Smooth muscle cell (in vitro differentiated cells): ENCODE measurements at regions not wholly inside any gene's neighbourhood (a gene's known extent, or its start where the extent isn't known, plus 50 kb on each side); places are given as distances from the start of the nearest gene placed in this dataset.

ENCODE experiments used
- DNase-seq: peaks from one replicate; lab custom pipeline; 2025; ENCODE audit not compliant: unreplicated experiment; lab: John Stamatoyannopoulos, UW
- H2AFZ ChIP-seq: fragments of 200-600 bp; sonication (generic); 2 replicates; pipeline ENCODE4 v1.6.0; 2016; ENCODE audit warnings: antibody characterized with exemption, low read depth, mild to moderate bottlenecking
- H3F3A ChIP-seq: fragments of 200-600 bp; sonication (generic); 2 replicates; pipeline ENCODE4 v1.6.0; 2017; ENCODE audit warnings: antibody characterized with exemption, low read depth
- H3K27ac ChIP-seq: fragments of 200-600 bp; sonication (generic); 2 replicates; pipeline ENCODE4 v1.5.1; 2016; ENCODE audit warnings: low read depth, mild to moderate bottlenecking
- H3K27me3 ChIP-seq: fragments of 200-600 bp; sonication (generic); 2 replicates; pipeline ENCODE4 v1.6.1; 2016; ENCODE audit warnings: low read depth, mild to moderate bottlenecking
- H3K36me3 ChIP-seq: fragments of 200-600 bp; sonication (generic); 2 replicates; pipeline ENCODE4 v1.5.1; 2016; ENCODE audit warnings: low read depth
- H3K4me1 ChIP-seq: fragments of 200-600 bp; sonication (generic); 2 replicates; pipeline ENCODE4 v1.5.1; 2016; ENCODE audit warnings: low read depth
- H3K4me2 ChIP-seq: fragments of 200-600 bp; sonication (generic); 2 replicates; pipeline ENCODE4 v1.6.0; 2016; ENCODE audit warnings: mild to moderate bottlenecking
- H3K4me3 ChIP-seq: fragments of 200-600 bp; sonication (generic); 2 replicates; pipeline ENCODE4 v1.5.1; 2016; ENCODE audit warnings: mild to moderate bottlenecking
- H3K79me2 ChIP-seq: fragments of 200-600 bp; sonication (generic); 2 replicates; pipeline ENCODE4 v1.6.0; 2016; ENCODE audit warnings: low read depth, mild to moderate bottlenecking
- H3K9ac ChIP-seq: fragments of 200-600 bp; sonication (generic); 2 replicates; pipeline ENCODE4 v1.6.0; 2016; ENCODE audit warnings: low read depth
- H3K9me3 ChIP-seq: fragments of 200-600 bp; sonication (generic); replicated peaks from 2 replicates; pipeline ENCODE4 v1.5.1; 2016; ENCODE audit warnings: low read depth
- H4K20me1 ChIP-seq: fragments of 200-600 bp; sonication (generic); 2 replicates; pipeline ENCODE4 v1.6.0; 2016; ENCODE audit warnings: low read depth
- CTCF ChIP-seq: fragments of 200-600 bp; sonication (generic); IDR thresholded peaks from 2 replicates; pipeline ENCODE4 v1.5.1; 2017; ENCODE audit warnings: borderline replicate concordance, mild to moderate bottlenecking, antibody characterized with exemption; ENCODE audit not compliant: insufficient read depth, poor library complexity, severe bottlenecking
- WGBS: methylation state at CpG from one replicate; pipeline ENCODE4 v1.1.7; 2016; ENCODE audit warnings: low lambda C conversion rate; 5-methylcytosine and 5-hydroxymethylcytosine counted together

DNA sequence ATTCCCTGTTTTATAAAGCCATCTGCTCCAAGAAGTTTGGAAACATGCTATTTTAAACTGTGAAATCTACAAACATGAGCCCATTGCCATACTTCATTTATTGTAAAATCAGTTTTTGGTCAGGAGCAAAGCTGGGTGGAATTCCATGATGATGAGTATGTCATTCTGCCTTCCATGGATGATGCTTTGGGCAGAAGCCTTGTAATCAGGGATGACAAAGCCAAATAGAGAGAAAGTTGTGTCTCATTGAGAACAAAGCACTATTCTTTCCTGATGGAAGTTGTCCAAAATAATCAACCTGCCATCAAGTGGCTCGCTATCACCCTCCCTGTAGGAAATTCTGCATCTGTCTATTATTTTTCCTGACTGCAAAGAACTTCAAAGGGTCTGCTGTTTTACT is 313.0 kb upstream of the DEFB112 start:
- 89% methylated on average over 1 of the region's 1 CpG for WGBS
- H3K4me2 ChIP-seq = no peak overlapping the region
- no peaks in the 10 kb centered on the region for H4K20me1 ChIP-seq
- H3K27me3 ChIP-seq = no peaks in the 10 kb centered on the region
- no peak overlapping the region for H3K27ac ChIP-seq
- H3K9me3 ChIP-seq = no peaks in the 10 kb centered on the region
- DNase-seq = no peak
- no peak overlapping the region for H3K9ac ChIP-seq
- no peak overlapping the region for H2AFZ ChIP-seq
- H3K36me3 ChIP-seq = no peaks in the 10 kb centered on the region
- no peaks in the 10 kb centered on the region for H3K4me1 ChIP-seq
- H3K4me3 ChIP-seq = no peak overlapping the region
- no peaks in the 10 kb centered on the region for H3K79me2 ChIP-seq
- TF ChIP-seq CTCF = no peak
- no peaks in the 10 kb centered on the region for H3F3A ChIP-seq

DNA sequence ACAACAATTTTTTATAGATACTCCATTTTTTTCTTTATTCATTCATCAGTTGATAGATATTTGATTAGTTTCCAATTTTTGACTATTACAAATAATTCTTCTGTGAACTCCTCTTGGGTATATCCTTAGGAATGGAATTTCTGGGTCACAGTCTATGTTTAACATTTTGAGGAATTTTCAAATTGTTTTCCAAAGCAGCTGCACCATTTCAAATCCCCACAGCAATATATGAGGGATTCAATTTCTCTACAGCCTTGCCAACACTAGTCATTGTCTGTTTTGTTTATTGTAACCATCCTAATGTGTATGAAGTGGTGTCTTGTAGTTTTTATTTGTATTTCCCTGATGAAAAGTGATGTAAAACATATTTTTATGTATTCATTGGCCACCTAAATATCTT is 320.3 kb upstream of the DEFB112 start:
- DNase-seq = no peak
- no peak for TF ChIP-seq CTCF
- H4K20me1 ChIP-seq = no peaks in the 10 kb centered on the region

DNA sequence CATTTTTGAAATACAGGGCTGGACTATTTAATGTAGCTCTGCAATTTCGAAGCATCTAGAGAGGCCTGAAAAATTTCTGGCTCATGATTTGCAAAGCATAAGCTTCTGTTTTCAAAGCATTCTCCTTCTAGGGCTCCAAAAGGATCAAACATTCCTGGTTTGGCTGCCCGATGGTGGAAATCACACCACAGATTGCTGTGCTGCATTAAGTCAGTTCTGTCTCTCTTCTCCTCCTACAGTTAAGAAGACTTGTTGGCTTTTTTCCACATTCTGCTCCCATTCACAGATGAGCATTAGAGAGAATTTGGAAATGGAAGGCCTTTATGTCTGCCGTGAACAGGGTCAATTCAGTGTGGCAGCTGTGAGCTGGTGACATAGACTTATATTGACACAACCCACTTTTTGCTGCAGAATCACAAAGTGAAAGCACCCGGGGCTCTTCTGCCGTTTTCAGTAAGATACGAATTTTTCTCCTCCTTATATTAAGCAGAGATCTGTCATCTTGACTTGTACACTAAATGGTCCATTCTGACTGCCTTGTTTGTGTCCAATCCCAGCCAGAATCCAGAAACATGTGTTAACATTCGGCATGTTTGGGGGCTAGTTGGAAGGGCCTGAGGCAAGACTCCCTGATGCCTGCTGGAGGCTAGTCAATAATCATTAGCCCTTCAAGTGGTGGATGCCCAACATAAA is 330.8 kb upstream of the DEFB112 start:
- H3K79me2 ChIP-seq = no peaks in the 10 kb centered on the region
- H3K4me1 ChIP-seq = no peaks in the 10 kb centered on the region
- DNase-seq = no peak
- H3K4me3 ChIP-seq = no peak overlapping the region
- H3K36me3 ChIP-seq = no peaks in the 10 kb centered on the region
- no peak overlapping the region for H3K4me2 ChIP-seq
- no peaks in the 10 kb centered on the region for H4K20me1 ChIP-seq
- H3K27ac ChIP-seq = no peak overlapping the region
- no peak for TF ChIP-seq CTCF
- H2AFZ ChIP-seq = no peak overlapping the region
- 81% methylated on average over 7 of the region's 7 CpGs for WGBS
- no peaks in the 10 kb centered on the region for H3K27me3 ChIP-seq
- no peak overlapping the region for H3K9ac ChIP-seq
- no peaks in the 10 kb centered on the region for H3F3A ChIP-seq
- no peaks in the 10 kb centered on the region for H3K9me3 ChIP-seq

More for the DNA sequence above, 320.3 kb upstream of the DEFB112 start:
- Histone ChIP-seq H3K4me1 (no peaks in the 10 kb centered on the region), H2AFZ (no peak overlapping the region), H3K27ac (no peak overlapping the region), H3K4me2 (no peak overlapping the region), H3K27me3 (no peaks in the 10 kb centered on the region), H3K9ac (no peak overlapping the region), H3K79me2 (no peaks in the 10 kb centered on the region), H3F3A (no peaks in the 10 kb centered on the region), H3K9me3 (no peaks in the 10 kb centered on the region), H3K36me3 (no peaks in the 10 kb centered on the region), H3K4me3 (no peak overlapping the region)

GRCh38 chr6:50381099-50381415 is 331.3 kb upstream of the DEFB112 start:
- no peaks in the 10 kb centered on the region for H3K27me3 ChIP-seq
- H2AFZ ChIP-seq = no peak overlapping the region
- H3K9ac ChIP-seq = no peak overlapping the region
- no peaks in the 10 kb centered on the region for H3K79me2 ChIP-seq
- H3K4me2 ChIP-seq = no peak overlapping the region
- H3K4me1 ChIP-seq = no peaks in the 10 kb centered on the region
- H3K36me3 ChIP-seq = no peaks in the 10 kb centered on the region
- no peaks in the 10 kb centered on the region for H3F3A ChIP-seq
- H3K27ac ChIP-seq = no peak overlapping the region
- H3K4me3 ChIP-seq = no peak overlapping the region
- no peak for DNase-seq
- no peaks in the 10 kb centered on the region for H4K20me1 ChIP-seq
- 53% methylated on average over 2 of the region's 2 CpGs for WGBS
- TF ChIP-seq CTCF = peak; percentile 18
- H3K9me3 ChIP-seq = no peaks in the 10 kb centered on the region
